Osteocyte (in vitro differentiated cells): ENCODE measurements at regions not wholly inside any gene's neighbourhood (a gene's known extent, or its start where the extent isn't known, plus 50 kb on each side); places are given as distances from the start of the nearest gene placed in this dataset.

Experiments
- DNase-seq: peaks from one replicate; pipeline ENCODE4 v3.0.0; 2021; ENCODE audit warnings: mixed read lengths; ENCODE audit not compliant: unreplicated experiment; ENCODE audit errors: extremely low spot score
- H3K27ac Mint-ChIP-seq: one replicate; pipeline ENCODE4 v1.8.0; 2021; ENCODE audit warnings: mild to moderate bottlenecking, mixed read lengths; ENCODE audit not compliant: unreplicated experiment
- H3K27me3 Mint-ChIP-seq: one replicate; pipeline ENCODE4 v1.8.0; 2021; ENCODE audit warnings: mixed read lengths; ENCODE audit not compliant: unreplicated experiment
- H3K36me3 Mint-ChIP-seq: one replicate; pipeline ENCODE4 v1.8.0; 2021; ENCODE audit warnings: mixed read lengths; ENCODE audit not compliant: unreplicated experiment
- H3K4me1 Mint-ChIP-seq: one replicate; pipeline ENCODE4 v1.8.0; 2021; ENCODE audit warnings: mixed read lengths; ENCODE audit not compliant: unreplicated experiment
- H3K4me3 Mint-ChIP-seq: one replicate; pipeline ENCODE4 v1.8.0; 2021; ENCODE audit warnings: mild to moderate bottlenecking, moderate library complexity, mixed read lengths; ENCODE audit not compliant: unreplicated experiment
- H3K9me3 Mint-ChIP-seq: one replicate; pipeline ENCODE4 v1.8.0; 2021; ENCODE audit warnings: mixed read lengths; ENCODE audit not compliant: unreplicated experiment
- CTCF ChIP-seq: fragments of 200-600 bp; sonication (generic); IDR thresholded peaks from 2 replicates; pipeline ENCODE4 v1.5.0; 2021; ENCODE audit warnings: antibody characterized with exemption, mild to moderate bottlenecking, moderate library complexity

GRCh38 chrX:15985937-15986336 is 131.3 kb upstream of the AP1S2 start:
- Mint-ChIP-seq H3K4me3 (no peak overlapping the region), H3K9me3 (peaks cover 7% of the 10 kb centered on the region), H3K27me3 (peaks cover 4% of the 10 kb centered on the region), H3K4me1 (peaks cover 14% of the 10 kb centered on the region), H3K36me3 (no peaks in the 10 kb centered on the region), H3K27ac (no peak overlapping the region)
- TF ChIP-seq CTCF: no peak
- no peak for DNase-seq

GRCh38 chrX:15983034-15983433 is 128.4 kb upstream of the AP1S2 start:
- no peak overlapping the region for H3K27ac Mint-ChIP-seq

GRCh38 chrX:15977644-15978043 is 123.0 kb upstream of the AP1S2 start:
- no peaks in the 10 kb centered on the region for H3K36me3 Mint-ChIP-seq
- no peaks in the 10 kb centered on the region for H3K9me3 Mint-ChIP-seq
- TF ChIP-seq CTCF: no peak
- H3K4me3 Mint-ChIP-seq: no peak overlapping the region
- H3K4me1 Mint-ChIP-seq: peaks cover 2% of the 10 kb centered on the region
- no peak overlapping the region for H3K27ac Mint-ChIP-seq
- DNase-seq: no peak
- no peaks in the 10 kb centered on the region for H3K27me3 Mint-ChIP-seq

More at GRCh38 chrX:15983034-15983433, 128.4 kb upstream of the AP1S2 start:
- H3K4me3 Mint-ChIP-seq: no peak overlapping the region
- DNase-seq: no peak
- H3K36me3 Mint-ChIP-seq: no peaks in the 10 kb centered on the region
- peaks cover 3% of the 10 kb centered on the region for H3K9me3 Mint-ChIP-seq
- no peaks in the 10 kb centered on the region for H3K4me1 Mint-ChIP-seq
- TF ChIP-seq CTCF: no peak
- peaks cover 4% of the 10 kb centered on the region for H3K27me3 Mint-ChIP-seq

- Mint-ChIP-seq H3K9me3 (no peaks in the 10 kb centered on the region), H3K4me3 (no peak overlapping the region), H3K27ac (no peak overlapping the region), H3K4me1 (peaks cover 2% of the 10 kb centered on the region), H3K27me3 (no peaks in the 10 kb centered on the region), H3K36me3 (no peaks in the 10 kb centered on the region)
- no peak for TF ChIP-seq CTCF
- no peak for DNase-seq
Observed at GRCh38 chrX:15976396-15976795, 121.8 kb upstream of the AP1S2 start.

- Mint-ChIP-seq H3K36me3 (no peaks in the 10 kb centered on the region), H3K27me3 (no peaks in the 10 kb centered on the region), H3K9me3 (no peaks in the 10 kb centered on the region), H3K27ac (no peak overlapping the region), H3K4me1 (peaks cover 2% of the 10 kb centered on the region), H3K4me3 (no peak overlapping the region)
- no peak for TF ChIP-seq CTCF
- DNase-seq: no peak
Observed at GRCh38 chrX:15973946-15974345, 119.3 kb upstream of the AP1S2 start.
